Right lobe of liver (tissue), 6 donors: ENCODE measurements at regions not wholly inside any gene's neighbourhood (a gene's known extent, or its start where the extent isn't known, plus 50 kb on each side); places are given as distances from the start of the nearest gene placed in this dataset.

ENCODE experiments used
- ATAC-seq, 4 donors: fragments of 200-7000 bp; cut with Tn5 transposase; one replicate each; pipeline ENCODE4 v1.9.1; 2020; ENCODE audit warnings: mild to moderate bottlenecking in 4 of 4, moderate library complexity in 4 of 4
- DNase-seq, 3 donors: peaks; one replicate each; pipeline ENCODE4 v3.0.0-alpha.2; 2020
- H3K27ac ChIP-seq, 3 donors: fragments of 200-600 bp; one replicate each; pipeline ENCODE4 v1.8.0; 2022
- H3K27me3 ChIP-seq, 2 donors: fragments of 200-600 bp; one replicate each; pipeline ENCODE4 v1.8.0; 2022
- H3K36me3 ChIP-seq, 4 donors: fragments of 200-600 bp; sonication (generic) in 1 of 4; one replicate each; pipeline versions ENCODE4 v1.5.1 to v1.8.0; 2017 to 2022; ENCODE audit warnings: control low read depth in 1 of 4
- H3K4me1 ChIP-seq, 4 donors: fragments of 200-600 bp; sonication (generic) in 1 of 4; one replicate each; pipeline versions ENCODE4 v1.5.1 to v1.8.0; 2017 to 2022; ENCODE audit warnings: control low read depth in 1 of 4
- H3K4me3 ChIP-seq, 3 donors: fragments of 200-600 bp; one replicate each; pipeline ENCODE4 v1.8.0; 2022
- H3K9me3 ChIP-seq, 4 donors: fragments of 200-600 bp; sonication (generic) in 1 of 4; one replicate each; pipeline versions ENCODE4 v1.5.1 to v1.8.0; 2017 to 2022; ENCODE audit warnings: control low read depth in 1 of 4
- POLR2A ChIP-seq: fragments of 450-650 bp; IDR thresholded peaks from one replicate; pipeline ENCODE4 v1.6.1; 2017; ENCODE audit warnings: antibody characterized with exemption, mild to moderate bottlenecking
- WGBS: methylation state at CpG from one replicate; pipeline ENCODE4 v1.1.6; 2018; ENCODE audit warnings: low coverage, low lambda C conversion rate; ENCODE audit not compliant: insufficient coverage; ENCODE audit errors: missing lambda C conversion rate; 5-methylcytosine and 5-hydroxymethylcytosine counted together
- intact Hi-C, 2 donors: fragments of 100-400 bp; cut with DNase I; formaldehyde crosslinking; loops; one replicate each; pipeline versions ENCODE4 v1.11.2 to v1.14.1; 2022
- TF ChIP-seq, protein P1 (sequence below), 4 donors: fragments of 200-600 bp in 3 of 4; fragments of 450-650 bp in 1 of 4; IDR thresholded peaks; one replicate each; pipeline versions ENCODE4 v1.5.1 to v1.8.0; 2016 to 2022; ENCODE audit warnings: antibody characterized with exemption in 4 of 4, mild to moderate bottlenecking in 2 of 4
- donor health status: DM: no; HTN: yes; CAD: no.
- donor health status: DM: no; HTN: no; CAD: no.
- donor health status: DM: no; HTN: no; CAD: no.
- donor health status: DM: no; HTN: yes; CAD: no.
- donor health status: DM: no; HTN: yes; CAD: no.

DNA sequence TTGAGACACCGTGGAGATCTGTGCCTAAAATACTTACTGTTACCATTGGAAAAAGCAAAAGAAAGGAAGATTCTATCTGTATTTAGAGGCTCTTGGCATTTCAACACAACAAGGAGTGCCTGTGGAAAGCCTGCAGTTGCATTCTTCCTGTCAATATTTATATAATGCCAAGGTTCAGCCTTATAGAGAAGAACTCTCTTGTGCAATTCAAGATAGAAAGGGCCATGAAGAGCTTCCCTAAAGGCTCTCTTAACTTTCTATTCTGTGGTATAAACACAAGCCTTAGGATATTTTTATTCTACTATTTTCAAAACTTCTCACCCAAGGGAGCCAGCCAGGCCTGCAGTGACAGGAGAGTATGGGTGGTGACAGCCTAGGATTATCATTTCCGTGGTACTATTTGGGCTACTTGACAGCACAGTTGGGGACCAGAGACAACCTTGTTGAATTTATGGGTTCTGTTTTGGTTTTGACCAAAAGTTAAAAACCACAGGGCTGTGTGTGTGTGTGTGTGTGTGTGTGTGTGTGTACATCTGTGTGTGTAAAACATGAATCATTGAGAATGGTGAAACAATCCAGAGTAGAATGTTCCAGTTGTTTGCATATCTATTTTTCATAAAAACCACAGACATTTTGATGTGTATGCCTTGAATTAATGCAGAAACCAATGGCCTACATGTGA lies 700.9 kb upstream of the SLC35B3 start:
- no peaks in the 10 kb centered on the region for H3K36me3 ChIP-seq
- ATAC-seq, result peak in 1 of 4 donors; percentile 9
- H3K9me3 ChIP-seq, result no peaks in the 10 kb centered on the region
- intact Hi-C loops, result no loop called here
- H3K27ac ChIP-seq, result no peak overlapping the region
- no peak overlapping the region for H3K4me3 ChIP-seq
- WGBS, result 46% methylated on average over 1 of the region's 2 CpGs
- TF ChIP-seq, protein P1, sequence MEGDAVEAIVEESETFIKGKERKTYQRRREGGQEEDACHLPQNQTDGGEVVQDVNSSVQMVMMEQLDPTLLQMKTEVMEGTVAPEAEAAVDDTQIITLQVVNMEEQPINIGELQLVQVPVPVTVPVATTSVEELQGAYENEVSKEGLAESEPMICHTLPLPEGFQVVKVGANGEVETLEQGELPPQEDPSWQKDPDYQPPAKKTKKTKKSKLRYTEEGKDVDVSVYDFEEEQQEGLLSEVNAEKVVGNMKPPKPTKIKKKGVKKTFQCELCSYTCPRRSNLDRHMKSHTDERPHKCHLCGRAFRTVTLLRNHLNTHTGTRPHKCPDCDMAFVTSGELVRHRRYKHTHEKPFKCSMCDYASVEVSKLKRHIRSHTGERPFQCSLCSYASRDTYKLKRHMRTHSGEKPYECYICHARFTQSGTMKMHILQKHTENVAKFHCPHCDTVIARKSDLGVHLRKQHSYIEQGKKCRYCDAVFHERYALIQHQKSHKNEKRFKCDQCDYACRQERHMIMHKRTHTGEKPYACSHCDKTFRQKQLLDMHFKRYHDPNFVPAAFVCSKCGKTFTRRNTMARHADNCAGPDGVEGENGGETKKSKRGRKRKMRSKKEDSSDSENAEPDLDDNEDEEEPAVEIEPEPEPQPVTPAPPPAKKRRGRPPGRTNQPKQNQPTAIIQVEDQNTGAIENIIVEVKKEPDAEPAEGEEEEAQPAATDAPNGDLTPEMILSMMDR (IDR thresholded peaks at IDR 0.05), result no peak
- TF ChIP-seq POLR2A, result no peak
- H3K4me1 ChIP-seq, result peaks cover 0 to 27% (median 6%) of the 10 kb centered on the region in 4 donors
- H3K27me3 ChIP-seq, result no peaks in the 10 kb centered on the region
- DNase-seq, result no peak

GRCh38 chr6:9131616-9132015 lies 696.3 kb upstream of the SLC35B3 start:
- DNase-seq (peak; percentile 69 to 84 (median 80)), ATAC-seq (peak; percentile 95 to 98 (median 96))
- WGBS, result 8% methylated on average over 8 of the region's 8 CpGs
- Histone ChIP-seq H3K27me3 (no peaks in the 10 kb centered on the region), H3K36me3 (no peaks in the 10 kb centered on the region), H3K27ac (no peak overlapping the region), H3K4me3 (no peak overlapping the region), H3K4me1 (peaks cover 0 to 8% (median 0%) of the 10 kb centered on the region in 4 donors), H3K9me3 (no peaks in the 10 kb centered on the region)
- TF ChIP-seq POLR2A, result no peak
- TF ChIP-seq, protein P1 (IDR thresholded peaks at IDR 0.05), result no peak
- intact Hi-C loops, result no loop called here

GRCh38 chr6:9131201-9131600 lies 695.9 kb upstream of the SLC35B3 start:
- 24% methylated on average over 3 of the region's 3 CpGs for WGBS
- Histone ChIP-seq H3K27ac (no peak overlapping the region), H3K9me3 (no peaks in the 10 kb centered on the region), H3K4me3 (no peak overlapping the region), H3K4me1 (peaks cover 0 to 7% (median 0%) of the 10 kb centered on the region in 4 donors), H3K36me3 (no peaks in the 10 kb centered on the region), H3K27me3 (no peaks in the 10 kb centered on the region)
- intact Hi-C loops, result no loop called here
- TF ChIP-seq POLR2A, result no peak
- TF ChIP-seq, protein P1 (IDR thresholded peaks at IDR 0.05), result no peak
- DNase-seq (no peak), ATAC-seq (no peak)

- Histone ChIP-seq H3K27me3 (no peaks in the 10 kb centered on the region), H3K36me3 (no peaks in the 10 kb centered on the region), H3K4me3 (no peak overlapping the region), H3K27ac (no peak overlapping the region), H3K4me1 (no peaks in the 10 kb centered on the region), H3K9me3 (no peaks in the 10 kb centered on the region)
- TF ChIP-seq, protein P1 (IDR thresholded peaks at IDR 0.05), result no peak
- TF ChIP-seq POLR2A, result no peak
- WGBS, result 36% methylated on average over 2 of the region's 2 CpGs
- ATAC-seq (no peak), DNase-seq (no peak)
- intact Hi-C loops, result no loop called here
Measured at GRCh38 chr6:9128970-9129369, 693.6 kb upstream of the SLC35B3 start.
